Right lung (tissue), 2 donors: ENCODE measurements at regions not wholly inside any gene's neighbourhood (a gene's known extent, or its start where the extent isn't known, plus 50 kb on each side); places are given as distances from the start of the nearest gene placed in this dataset.

Experiments used
- DNase-seq, 2 donors: peaks; one replicate each; pipeline ENCODE4 v3.0.0-alpha.2; 2013

DNA sequence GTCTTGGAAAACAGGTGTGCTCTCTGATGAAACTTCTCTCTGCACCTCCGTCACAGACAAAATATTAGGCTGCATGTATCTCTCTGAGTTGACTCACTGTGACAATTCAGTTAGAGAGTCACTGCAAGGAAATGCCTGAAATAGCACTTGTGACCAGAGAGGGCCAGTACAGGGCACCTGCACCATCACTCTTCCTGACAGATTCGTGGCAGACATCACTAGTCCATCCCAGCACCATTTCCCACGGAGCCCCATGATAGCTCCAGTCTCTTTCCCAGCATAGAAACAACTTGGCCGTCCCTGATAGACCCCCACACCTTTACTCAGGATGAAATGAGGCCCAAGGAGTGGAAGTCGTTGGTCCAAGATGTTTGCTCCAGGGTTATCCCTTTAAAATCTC, 73.3 kb upstream of the ISX start:
- DNase-seq: no peak

DNA sequence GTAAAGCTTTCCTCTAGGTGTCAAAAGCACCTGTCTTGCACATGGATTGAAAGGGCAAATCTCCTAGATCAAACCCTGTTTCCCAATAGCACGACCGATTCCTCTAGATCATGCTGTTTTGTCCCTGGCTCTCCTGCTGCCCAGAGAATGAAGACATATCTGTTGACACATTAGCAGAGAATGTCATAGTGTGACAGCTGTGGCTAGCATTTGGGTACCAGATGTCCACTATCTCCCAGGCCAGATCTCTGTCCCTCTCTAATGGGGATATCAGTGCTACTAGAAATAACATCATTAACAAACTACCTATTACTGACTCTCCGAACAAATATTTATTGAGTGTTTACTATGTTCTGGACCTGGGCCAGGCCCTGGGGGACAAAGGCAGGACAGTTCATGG, 72.4 kb upstream of the ISX start:
- no peak for DNase-seq

DNA sequence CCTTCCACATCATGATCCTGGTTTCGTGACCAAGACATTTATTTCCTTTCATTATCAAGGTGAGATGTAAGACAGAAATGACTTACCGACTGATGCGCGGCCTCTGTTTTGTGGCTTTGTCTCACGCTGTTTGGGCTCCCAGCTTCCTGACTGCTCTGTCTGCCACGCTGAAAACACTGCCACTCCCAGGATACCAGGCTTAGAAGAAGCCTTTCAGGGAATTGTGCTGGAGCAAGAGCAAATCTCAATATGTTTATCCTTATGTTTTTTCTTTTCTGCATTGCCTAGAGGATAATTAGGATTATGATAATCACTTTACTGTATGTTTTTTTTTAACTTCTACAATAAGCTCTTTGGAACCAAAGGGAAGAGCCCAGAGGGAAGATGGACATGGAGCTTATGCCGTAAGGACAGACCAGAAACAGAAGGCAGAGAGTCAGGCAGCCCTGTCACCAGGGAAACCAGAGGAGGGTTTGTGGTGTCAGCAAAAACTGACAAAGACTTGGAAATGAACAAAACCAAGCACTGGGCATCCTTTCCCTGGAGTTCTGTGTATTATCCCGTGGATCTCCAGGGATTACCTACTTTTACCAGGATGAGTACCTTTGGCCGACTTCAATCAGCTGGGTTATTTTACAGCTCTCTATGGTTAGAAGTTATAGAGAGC, 68.2 kb upstream of the ISX start:
- no peak for DNase-seq

DNA sequence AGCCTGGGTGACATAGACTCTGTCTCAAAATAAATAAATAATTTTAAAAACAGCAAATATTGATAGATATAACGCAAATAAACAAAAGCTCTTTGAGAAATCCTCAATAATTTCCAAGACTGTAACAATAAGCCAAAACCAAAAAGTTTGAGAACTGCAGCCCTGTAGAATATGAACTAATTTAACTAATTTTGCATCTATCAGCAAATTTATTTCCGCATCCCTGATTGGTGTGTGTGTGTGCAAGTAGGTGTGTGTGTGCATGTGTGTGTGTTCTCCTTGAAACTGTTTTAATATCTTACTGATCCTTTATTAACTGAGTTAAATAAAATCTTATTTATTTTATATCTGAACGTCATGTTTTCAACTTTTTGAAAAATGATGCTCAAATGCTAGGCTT, 67.0 kb upstream of the ISX start:
- no peak for DNase-seq

DNA sequence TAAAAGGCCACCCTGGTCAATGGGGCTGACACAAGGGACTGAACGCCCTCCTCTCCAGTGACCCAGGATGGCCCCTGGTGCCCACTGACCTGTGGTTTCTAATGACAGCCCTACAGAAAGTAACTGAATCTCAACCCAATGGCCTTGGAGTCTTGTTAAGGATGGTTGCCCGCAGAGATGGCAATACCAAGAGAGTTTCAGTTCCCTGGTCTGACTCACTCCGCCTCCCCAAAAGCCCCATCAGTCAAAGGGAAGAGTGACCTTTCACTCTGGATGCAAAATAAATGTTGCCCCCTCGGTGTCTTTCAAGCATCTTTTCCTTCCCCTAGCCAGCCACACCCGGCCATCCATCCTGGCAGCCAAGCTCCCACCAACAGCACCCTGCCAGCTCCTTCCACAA, 57.7 kb upstream of the ISX start:
- DNase-seq: no peak

DNA sequence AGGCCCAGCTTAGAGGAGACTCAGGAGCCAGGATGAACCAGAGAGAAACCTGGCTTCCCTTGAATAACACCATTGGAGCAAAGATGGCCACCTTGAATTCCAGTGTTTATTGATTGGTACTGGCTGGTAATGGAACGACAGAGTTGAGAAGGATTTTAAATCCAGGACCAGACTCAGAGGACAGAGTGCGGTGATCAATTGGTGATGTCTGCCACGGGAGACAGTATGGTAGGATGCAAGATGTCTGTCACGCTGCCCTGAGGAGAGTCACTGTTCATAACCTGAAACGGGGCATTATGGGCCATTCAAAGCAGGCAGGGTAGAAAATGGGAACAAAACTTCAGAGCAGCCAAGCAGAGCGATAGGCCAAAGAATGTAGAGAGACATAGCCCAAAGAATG, 55.4 kb upstream of the ISX start:
- DNase-seq: no peak

DNA sequence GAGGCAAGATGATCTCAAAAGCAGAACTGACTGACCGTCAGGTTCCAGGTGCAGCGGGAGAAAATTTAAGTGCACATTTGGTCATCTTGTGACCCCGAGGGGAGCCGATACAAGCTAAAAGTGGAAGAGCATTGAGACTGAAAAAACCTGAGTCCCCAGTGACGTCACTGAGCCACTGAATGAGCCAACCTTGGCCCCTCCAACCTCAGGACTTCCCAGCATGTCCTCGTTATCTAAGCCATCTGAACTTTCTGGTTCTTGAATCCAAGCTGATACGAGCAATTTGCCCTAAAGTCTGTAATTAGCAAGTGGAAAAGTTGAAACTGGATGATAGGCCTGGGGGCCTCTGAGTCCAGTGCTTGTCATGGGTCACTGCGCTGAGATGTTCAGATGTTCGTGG, 51.1 kb upstream of the ISX start:
- no peak for DNase-seq
